ENCODE measurements at regions not wholly inside any gene's neighbourhood (a gene's known extent, or its start where the extent isn't known, plus 50 kb on each side); places are given as distances from the start of the nearest gene placed in this dataset.

- TF ChIP-seq POLR2A (IDR thresholded peaks at IDR 0.05; ENCODE audit: low read depth) (no peak), POLR2AphosphoS5 (IDR thresholded peaks at IDR 0.05) (no peak), CTCF (IDR thresholded peaks at IDR 0.05) (no peak), EP300 (IDR thresholded peaks at IDR 0.05) (no peak)
These were observed 72.3 kb upstream of the SSTR4 start for GRCh38 chr20:22962567-22963439.
